ENCODE measurements at regions not wholly inside any gene's neighbourhood (a gene's known extent, or its start where the extent isn't known, plus 50 kb on each side); places are given as distances from the start of the nearest gene placed in this dataset.

GRCh38 chr9:89863141-89863540 is 258.3 kb downstream of the GADD45G start:
- TF ChIP-seq ZNF792 (tag by site-specific recombination; IDR thresholded peaks at IDR 0.05) (no peak), CTCF (tag by site-specific recombination; IDR thresholded peaks at IDR 0.05) (no peak), ZNF24 (tag by site-specific recombination; IDR thresholded peaks at IDR 0.05) (no peak), ZNF843 (tag by site-specific recombination; IDR thresholded peaks at IDR 0.05) (no peak), ZNF449 (tag by site-specific recombination; IDR thresholded peaks at IDR 0.05) (no peak), ZEB2 (tag by site-specific recombination; IDR thresholded peaks at IDR 0.05) (no peak), YY1 (tag by site-specific recombination; IDR thresholded peaks at IDR 0.05) (no peak)
